OCI-LY1 (cell line): ENCODE measurements at regions not wholly inside any gene's neighbourhood (a gene's known extent, or its start where the extent isn't known, plus 50 kb on each side); places are given as distances from the start of the nearest gene placed in this dataset.

Experiments
- CTCF ChIP-seq: fragments of 200-600 bp; sonication (generic), shearing (Covaris generic); IDR thresholded peaks from 2 replicates; pipeline ENCODE4 v1.5.1; 2017; ENCODE audit warnings: mild to moderate bottlenecking, antibody characterized with exemption, low read length, moderate library complexity, mixed read lengths
- EZH2 ChIP-seq: fragments of 200-600 bp; sonication (generic), shearing (Covaris generic); IDR thresholded peaks from 2 replicates; pipeline ENCODE4 v1.8.0; 2017; ENCODE audit warnings: borderline replicate concordance, mixed run types, mild to moderate bottlenecking, antibody characterized with exemption, low read length, moderate library complexity, mixed read lengths

- no peak for TF ChIP-seq CTCF
- no peak for TF ChIP-seq EZH2
Observed at GRCh38 chr10:36051500-36051991, 409.4 kb upstream of the FZD8 start.
